Duodenal mucosa (tissue), 2 donors: ENCODE measurements at regions not wholly inside any gene's neighbourhood (a gene's known extent, or its start where the extent isn't known, plus 50 kb on each side); places are given as distances from the start of the nearest gene placed in this dataset.

ENCODE experiments used
- H3K27ac ChIP-seq: one replicate; pipeline ENCODE4 v1.7.0; 2013; ENCODE audit warnings: low read depth, low read length
- H3K27me3 ChIP-seq, 2 donors: one replicate each; pipeline ENCODE4 v1.7.0; 2013; ENCODE audit warnings: low read length in 2 of 2, control low read depth in 1 of 2; ENCODE audit not compliant: insufficient read depth in 2 of 2, control insufficient read depth in 1 of 2
- H3K36me3 ChIP-seq, 2 donors: one replicate each; pipeline ENCODE4 v1.7.0; 2013; ENCODE audit warnings: low read length in 2 of 2, control low read depth in 1 of 2; ENCODE audit not compliant: insufficient read depth in 2 of 2, control insufficient read depth in 1 of 2
- H3K4me1 ChIP-seq, 2 donors: one replicate each; pipeline ENCODE4 v1.7.0; 2013; ENCODE audit warnings: low read length in 2 of 2, control low read depth in 1 of 2; ENCODE audit not compliant: insufficient read depth in 2 of 2, control insufficient read depth in 1 of 2
- H3K4me3 ChIP-seq, 2 donors: one replicate each; pipeline ENCODE4 v1.7.0; 2013; ENCODE audit warnings: low read length in 2 of 2, low read depth in 1 of 2
- H3K9ac ChIP-seq, 2 donors: one replicate each; pipeline ENCODE4 v1.7.0; 2013; ENCODE audit warnings: low read length in 2 of 2, low read depth in 1 of 2
- H3K9me3 ChIP-seq, 2 donors: one replicate each; pipeline ENCODE4 v1.7.0; 2013; ENCODE audit warnings: low read length in 2 of 2, control low read depth in 1 of 2; ENCODE audit not compliant: control insufficient read depth in 1 of 2

DNA sequence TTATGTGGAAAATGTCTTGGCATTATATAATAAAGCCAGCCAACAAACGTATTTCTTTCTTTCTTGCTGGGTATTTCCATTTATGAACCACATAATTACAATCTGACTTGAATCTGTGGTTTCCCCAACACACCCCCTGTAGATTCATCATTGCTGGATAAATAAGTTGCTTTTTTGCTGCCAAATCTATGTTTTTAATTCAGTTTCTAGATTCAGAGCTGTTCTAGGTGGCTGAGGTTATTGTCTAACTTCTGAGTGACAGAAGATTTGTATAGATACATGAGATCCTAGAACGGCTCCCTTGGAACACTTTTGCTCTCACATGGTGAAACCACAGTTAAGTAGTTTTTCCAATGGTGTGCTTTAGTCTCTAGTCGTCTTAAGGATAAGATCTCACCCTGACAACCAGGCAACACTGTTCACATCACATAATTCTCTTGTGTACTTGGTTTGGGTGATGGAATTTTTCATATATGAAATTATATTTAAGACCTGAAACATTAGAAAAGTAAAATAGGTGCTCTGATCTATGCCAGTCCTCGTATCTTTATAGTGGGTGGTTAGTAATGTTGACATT, 239.1 kb downstream of the KLF12 start:
- H3K4me3 ChIP-seq, result no peak overlapping the region
- no peaks in the 10 kb centered on the region for H3K9me3 ChIP-seq
- H3K27me3 ChIP-seq, result no peaks in the 10 kb centered on the region
- H3K36me3 ChIP-seq, result no peaks in the 10 kb centered on the region
- H3K4me1 ChIP-seq, result no peaks in the 10 kb centered on the region
- H3K9ac ChIP-seq, result no peak overlapping the region
- no peak overlapping the region for H3K27ac ChIP-seq

DNA sequence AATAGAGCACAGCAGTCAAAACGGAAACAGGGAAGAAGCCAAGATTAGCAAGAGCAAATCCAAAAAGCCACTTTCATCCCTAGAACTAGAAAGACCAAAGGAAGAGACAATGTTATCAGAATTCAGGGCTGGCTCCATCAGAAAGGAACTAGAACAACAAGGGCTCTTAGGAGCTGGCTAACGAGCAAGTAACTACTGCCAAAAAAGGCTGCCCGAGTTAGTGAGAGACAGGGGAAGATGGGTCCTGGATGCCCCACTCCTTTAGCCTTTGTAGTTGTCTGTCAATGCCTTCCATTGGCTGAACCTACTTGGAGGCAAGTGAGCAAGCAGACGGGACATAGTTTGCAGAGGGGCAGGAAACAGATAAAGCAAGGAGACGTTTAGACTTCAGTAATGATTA, 240.4 kb downstream of the KLF12 start:
- Histone ChIP-seq H3K4me1 (no peaks in the 10 kb centered on the region), H3K36me3 (no peaks in the 10 kb centered on the region), H3K9ac (no peak overlapping the region), H3K9me3 (no peaks in the 10 kb centered on the region), H3K27me3 (no peaks in the 10 kb centered on the region), H3K4me3 (no peak overlapping the region), H3K27ac (no peak overlapping the region)

DNA sequence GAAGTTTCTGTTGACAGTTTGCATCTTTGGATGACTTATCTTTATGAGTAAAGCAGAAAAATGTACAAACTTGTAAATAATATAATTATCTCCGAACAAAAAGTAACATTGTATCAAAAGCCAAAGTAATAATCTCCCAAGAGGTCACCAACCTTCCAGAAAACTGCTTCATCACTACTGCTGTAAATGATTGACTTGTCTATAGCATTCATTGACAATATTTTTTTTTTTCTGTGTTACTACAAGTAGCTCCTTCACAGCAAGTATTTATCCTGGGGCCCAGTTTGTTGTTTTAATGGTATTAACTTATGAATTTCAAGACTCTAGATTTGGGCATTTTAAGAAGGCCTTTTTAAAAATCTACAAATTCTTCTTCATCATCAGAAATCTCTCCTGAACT, 242.4 kb downstream of the KLF12 start:
- H3K4me3 ChIP-seq, result no peak overlapping the region
- no peak overlapping the region for H3K9ac ChIP-seq
- H3K27ac ChIP-seq, result no peak overlapping the region
- no peaks in the 10 kb centered on the region for H3K36me3 ChIP-seq
- H3K9me3 ChIP-seq, result no peaks in the 10 kb centered on the region
- no peaks in the 10 kb centered on the region for H3K4me1 ChIP-seq
- no peaks in the 10 kb centered on the region for H3K27me3 ChIP-seq

GRCh38 chr13:73883162-73883561, 251.0 kb downstream of the KLF12 start:
- no peaks in the 10 kb centered on the region for H3K36me3 ChIP-seq
- no peaks in the 10 kb centered on the region for H3K4me1 ChIP-seq
- H3K27me3 ChIP-seq, result no peaks in the 10 kb centered on the region
- no peak overlapping the region for H3K4me3 ChIP-seq
- H3K9ac ChIP-seq, result no peak overlapping the region
- H3K27ac ChIP-seq, result no peak overlapping the region
- no peaks in the 10 kb centered on the region for H3K9me3 ChIP-seq

DNA sequence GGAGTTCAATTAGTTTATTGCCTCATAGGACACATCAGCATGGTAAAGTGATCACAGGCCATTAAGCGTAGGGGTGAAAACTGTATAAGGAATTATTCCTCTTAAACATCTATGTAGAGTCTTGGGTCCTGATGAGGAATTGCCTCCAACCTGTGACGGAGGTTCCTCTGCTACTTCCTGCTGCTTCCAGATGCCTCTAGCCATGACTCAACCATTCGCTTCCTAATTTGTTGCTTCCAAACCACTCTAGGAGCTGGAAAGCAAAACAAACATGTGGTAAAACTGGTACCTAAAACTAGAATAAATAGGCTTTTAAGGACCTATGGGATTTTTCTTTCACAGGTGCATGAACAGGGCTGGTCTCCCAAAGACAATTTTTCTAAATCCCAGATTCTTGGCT, 253.8 kb downstream of the KLF12 start:
- Histone ChIP-seq H3K4me3 (no peak overlapping the region), H3K9ac (no peak overlapping the region), H3K9me3 (peaks cover 0 to 4% of the 10 kb centered on the region in 2 donors), H3K27me3 (no peaks in the 10 kb centered on the region), H3K27ac (no peak overlapping the region), H3K36me3 (no peaks in the 10 kb centered on the region), H3K4me1 (no peaks in the 10 kb centered on the region)

GRCh38 chr13:73879346-73880015, 254.7 kb downstream of the KLF12 start:
- H3K36me3 ChIP-seq, result no peaks in the 10 kb centered on the region
- no peak overlapping the region for H3K9ac ChIP-seq
- H3K4me3 ChIP-seq, result no peak overlapping the region
- no peaks in the 10 kb centered on the region for H3K27me3 ChIP-seq
- peaks cover 0 to 1% of the 10 kb centered on the region in 2 donors for H3K4me1 ChIP-seq
- peaks cover 0 to 4% of the 10 kb centered on the region in 2 donors for H3K9me3 ChIP-seq
- H3K27ac ChIP-seq, result no peak overlapping the region

- Histone ChIP-seq H3K27me3 (no peaks in the 10 kb centered on the region), H3K27ac (no peak overlapping the region), H3K4me3 (no peak overlapping the region), H3K4me1 (peaks cover 0 to 7% of the 10 kb centered on the region in 2 donors), H3K9me3 (peaks cover 0 to 4% of the 10 kb centered on the region in 2 donors), H3K9ac (no peak overlapping the region), H3K36me3 (no peaks in the 10 kb centered on the region)
These were observed 256.8 kb downstream of the KLF12 start for GRCh38 chr13:73877399-73877798.

GRCh38 chr13:73876323-73876722, 257.9 kb downstream of the KLF12 start:
- Histone ChIP-seq H3K9ac (no peak overlapping the region), H3K9me3 (peaks cover 0 to 4% of the 10 kb centered on the region in 2 donors), H3K27me3 (no peaks in the 10 kb centered on the region), H3K4me1 (peaks cover 0 to 7% of the 10 kb centered on the region in 2 donors), H3K27ac (no peak overlapping the region), H3K4me3 (no peak overlapping the region), H3K36me3 (no peaks in the 10 kb centered on the region)

DNA sequence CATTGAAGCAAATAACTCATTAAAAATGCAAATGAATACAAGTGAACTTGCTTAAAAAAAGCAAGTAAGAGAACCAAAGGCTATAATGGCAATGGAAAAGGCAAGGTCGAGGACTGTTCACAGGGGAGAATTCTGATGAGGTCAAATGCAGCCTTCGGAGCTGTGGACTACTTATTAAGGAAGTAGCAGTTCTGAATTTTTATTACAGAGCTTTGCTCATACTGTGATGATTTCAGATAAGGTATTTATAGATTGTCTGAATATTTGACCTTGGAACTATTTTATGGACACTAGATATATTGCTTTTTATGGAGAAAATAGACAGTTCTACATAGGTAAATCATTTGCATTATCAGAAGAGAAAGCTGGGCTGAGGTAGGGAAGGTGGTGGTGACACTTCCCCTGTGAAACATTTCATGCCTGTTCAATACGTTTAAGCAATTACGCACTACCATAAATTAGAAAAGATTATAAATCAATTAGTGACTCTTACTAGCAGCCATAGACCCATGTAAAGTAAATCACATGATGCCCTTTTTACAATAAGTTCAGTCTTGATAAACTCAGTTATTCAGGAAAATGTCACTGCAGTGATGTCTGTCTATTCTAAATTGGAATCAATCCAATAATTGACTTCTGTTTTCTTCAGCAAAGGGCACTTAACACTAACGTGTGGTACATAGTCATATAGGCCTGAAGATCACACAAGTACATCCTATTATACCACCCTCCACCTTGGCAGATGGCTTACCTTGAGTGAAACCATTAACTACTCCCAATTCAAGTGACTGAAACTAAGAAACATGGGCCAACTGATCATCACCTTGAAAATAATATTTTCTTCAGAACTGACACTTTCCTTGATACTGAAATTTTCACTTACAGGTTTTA, 260.0 kb downstream of the KLF12 start:
- H3K4me3 ChIP-seq, result no peak overlapping the region
- H3K36me3 ChIP-seq, result no peaks in the 10 kb centered on the region
- no peaks in the 10 kb centered on the region for H3K27me3 ChIP-seq
- H3K27ac ChIP-seq, result no peak overlapping the region
- no peak overlapping the region for H3K9ac ChIP-seq
- peaks cover 0 to 4% of the 10 kb centered on the region in 2 donors for H3K9me3 ChIP-seq
- H3K4me1 ChIP-seq, result peaks cover 0 to 7% of the 10 kb centered on the region in 2 donors

- Histone ChIP-seq H3K27ac (no peak overlapping the region), H3K4me1 (peaks cover 0 to 7% of the 10 kb centered on the region in 2 donors), H3K4me3 (no peak overlapping the region), H3K27me3 (no peaks in the 10 kb centered on the region), H3K9me3 (peaks cover 0 to under 1% of the 10 kb centered on the region in 2 donors), H3K9ac (no peak overlapping the region), H3K36me3 (no peaks in the 10 kb centered on the region)
These were observed 261.8 kb downstream of the KLF12 start for GRCh38 chr13:73872397-73872796.
